ENCODE measurements at regions not wholly inside any gene's neighbourhood (a gene's known extent, or its start where the extent isn't known, plus 50 kb on each side); places are given as distances from the start of the nearest gene placed in this dataset.

DNA sequence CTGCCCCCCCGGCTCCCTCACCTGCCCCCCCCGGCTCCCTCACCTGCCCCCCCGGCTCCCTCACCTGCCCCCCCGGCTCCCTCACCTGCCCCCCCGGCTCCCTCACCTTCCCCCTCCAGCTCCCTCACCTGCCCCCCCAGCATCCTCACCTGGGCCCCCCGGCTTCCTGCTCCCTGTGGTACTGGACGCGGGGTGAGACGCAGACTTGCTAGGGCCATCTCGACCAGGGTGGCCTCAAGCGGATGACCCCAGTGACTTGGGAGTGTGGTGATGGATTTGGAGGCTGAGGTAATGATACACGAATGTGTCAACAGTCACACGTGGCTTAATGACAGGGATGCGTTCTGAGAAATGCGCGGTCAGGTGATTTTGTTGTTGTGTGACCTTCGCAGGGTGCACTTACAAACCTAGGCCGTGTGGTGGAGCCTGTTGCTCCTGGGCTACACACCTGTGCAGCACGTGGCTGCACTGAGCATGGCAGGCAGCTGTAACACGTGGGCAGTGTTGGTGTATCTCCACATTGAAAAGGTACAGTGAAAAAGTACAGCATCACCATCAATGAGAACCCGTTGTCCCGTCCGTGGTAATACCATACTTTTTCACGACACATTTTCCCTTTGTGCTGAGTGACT lies 197.8 kb downstream of the TEX29 start:
- Histone ChIP-seq H3K4me1 (ENCODE audit: control insufficient read depth in 5 of 5, insufficient read depth in 5 of 5, low read length in 5 of 5) (no peaks in the 10 kb centered on the region), H3K27me3 (ENCODE audit: control insufficient read depth in 3 of 3, insufficient read depth in 3 of 3, low read length in 2 of 3) (peaks cover 0 to 11% (median 0%) of the 10 kb centered on the region in 3 donors), H3K9ac (ENCODE audit: insufficient read depth in 1 of 2, low read length in 2 of 2) (no peak overlapping the region), H3K4me3 (no peak overlapping the region), H3K9me3 (ENCODE audit: control insufficient read depth in 4 of 4, insufficient read depth in 3 of 4, low read length in 3 of 4) (no peaks in the 10 kb centered on the region), H3K27ac (ENCODE audit: low read depth in 1 of 2, low read length in 1 of 2) (no peak overlapping the region), H3K36me3 (ENCODE audit: control insufficient read depth in 4 of 4, insufficient read depth in 4 of 4, low read length in 4 of 4) (no peaks in the 10 kb centered on the region)
- ATAC-seq (ENCODE audit: insufficient read depth, low FRiP score) (no peak), DNase-seq (no peak)
- TF ChIP-seq, protein P1, sequence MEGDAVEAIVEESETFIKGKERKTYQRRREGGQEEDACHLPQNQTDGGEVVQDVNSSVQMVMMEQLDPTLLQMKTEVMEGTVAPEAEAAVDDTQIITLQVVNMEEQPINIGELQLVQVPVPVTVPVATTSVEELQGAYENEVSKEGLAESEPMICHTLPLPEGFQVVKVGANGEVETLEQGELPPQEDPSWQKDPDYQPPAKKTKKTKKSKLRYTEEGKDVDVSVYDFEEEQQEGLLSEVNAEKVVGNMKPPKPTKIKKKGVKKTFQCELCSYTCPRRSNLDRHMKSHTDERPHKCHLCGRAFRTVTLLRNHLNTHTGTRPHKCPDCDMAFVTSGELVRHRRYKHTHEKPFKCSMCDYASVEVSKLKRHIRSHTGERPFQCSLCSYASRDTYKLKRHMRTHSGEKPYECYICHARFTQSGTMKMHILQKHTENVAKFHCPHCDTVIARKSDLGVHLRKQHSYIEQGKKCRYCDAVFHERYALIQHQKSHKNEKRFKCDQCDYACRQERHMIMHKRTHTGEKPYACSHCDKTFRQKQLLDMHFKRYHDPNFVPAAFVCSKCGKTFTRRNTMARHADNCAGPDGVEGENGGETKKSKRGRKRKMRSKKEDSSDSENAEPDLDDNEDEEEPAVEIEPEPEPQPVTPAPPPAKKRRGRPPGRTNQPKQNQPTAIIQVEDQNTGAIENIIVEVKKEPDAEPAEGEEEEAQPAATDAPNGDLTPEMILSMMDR (IDR thresholded peaks at IDR 0.05; ENCODE audit: control extremely low read depth, extremely low read depth) = no peak
- WGBS, 2 donors = 75 to 82% methylated on average over 19 to 24 of the region's 24 CpGs

DNA sequence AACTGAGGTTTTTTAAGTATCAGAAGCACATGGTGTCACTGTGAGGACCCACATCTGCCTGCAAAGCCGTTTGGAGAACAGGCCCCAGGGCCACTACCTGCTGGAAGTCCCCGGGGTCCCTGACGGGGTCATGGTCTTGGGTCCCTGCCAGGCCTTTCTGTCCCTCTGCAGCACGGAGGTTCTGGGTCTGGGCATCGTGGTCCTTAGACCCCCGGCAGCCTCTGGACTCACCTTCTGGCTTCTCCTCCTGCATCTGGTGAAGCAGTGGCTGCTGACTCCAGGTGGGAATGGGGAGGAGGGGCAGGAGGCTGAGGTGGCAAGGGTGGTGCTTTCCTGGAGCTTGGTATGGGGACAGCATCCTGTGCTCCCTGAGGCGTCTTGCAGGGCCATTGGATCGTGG lies 198.6 kb downstream of the TEX29 start:
- H3K4me3 ChIP-seq = no peak overlapping the region
- DNase-seq (no peak), ATAC-seq (ENCODE audit: insufficient read depth, low FRiP score) (no peak)
- H3K27ac ChIP-seq (ENCODE audit: low read depth in 1 of 2, low read length in 1 of 2) = no peak overlapping the region
- H3K9me3 ChIP-seq (ENCODE audit: control insufficient read depth in 4 of 4, insufficient read depth in 3 of 4, low read length in 3 of 4) = no peaks in the 10 kb centered on the region
- H3K9ac ChIP-seq (ENCODE audit: insufficient read depth in 1 of 2, low read length in 2 of 2) = no peak overlapping the region
- no peaks in the 10 kb centered on the region for H3K4me1 ChIP-seq (ENCODE audit: control insufficient read depth in 5 of 5, insufficient read depth in 5 of 5, low read length in 5 of 5)
- WGBS, 2 donors = 69 to 86% methylated on average over 8 of the region's 8 CpGs
- TF ChIP-seq, protein P1 (IDR thresholded peaks at IDR 0.05; ENCODE audit: control extremely low read depth, extremely low read depth) = no peak
- no peaks in the 10 kb centered on the region for H3K36me3 ChIP-seq (ENCODE audit: control insufficient read depth in 4 of 4, insufficient read depth in 4 of 4, low read length in 4 of 4)
- peaks cover 0 to 11% (median 0%) of the 10 kb centered on the region in 3 donors for H3K27me3 ChIP-seq (ENCODE audit: control insufficient read depth in 3 of 3, insufficient read depth in 3 of 3, low read length in 2 of 3)

DNA sequence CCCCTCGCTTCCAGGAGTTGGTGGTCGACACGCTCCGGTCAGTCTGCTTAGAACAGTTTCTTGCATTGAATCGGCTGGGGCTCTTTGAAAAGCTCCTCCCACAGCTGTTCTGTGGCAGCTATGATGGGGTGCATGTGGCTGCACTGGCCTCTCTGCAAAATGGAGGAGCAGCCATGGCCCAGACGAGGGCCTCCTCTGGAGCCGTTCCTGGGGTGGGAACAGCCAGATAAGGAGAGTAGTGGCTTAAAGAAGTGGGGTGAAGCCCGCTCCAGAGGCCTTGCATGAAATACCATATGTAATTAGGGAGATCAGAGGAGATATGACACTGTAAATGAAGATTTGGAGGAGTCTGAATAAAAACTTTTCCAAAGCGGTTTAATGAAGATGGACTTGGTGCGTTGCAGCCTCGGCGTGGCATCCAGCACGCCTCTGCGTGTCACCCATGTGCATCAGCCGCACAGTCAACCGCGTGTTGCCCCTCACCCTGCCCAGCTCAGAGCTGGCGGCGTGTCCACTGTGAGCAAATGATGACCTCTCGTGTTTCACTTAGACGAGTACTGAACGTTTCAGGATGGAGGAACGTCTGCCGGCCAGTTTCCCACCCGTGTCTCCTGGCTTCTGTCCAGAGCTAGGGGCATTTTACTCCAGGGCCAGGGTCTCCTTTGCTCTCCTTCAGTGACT lies 199.2 kb downstream of the TEX29 start:
- Histone ChIP-seq H3K9ac (ENCODE audit: insufficient read depth in 1 of 2, low read length in 2 of 2) (no peak overlapping the region), H3K4me1 (ENCODE audit: control insufficient read depth in 5 of 5, insufficient read depth in 5 of 5, low read length in 5 of 5) (no peaks in the 10 kb centered on the region), H3K4me3 (no peak overlapping the region), H3K27me3 (ENCODE audit: control insufficient read depth in 3 of 3, insufficient read depth in 3 of 3, low read length in 2 of 3) (peaks cover 0 to 11% (median 0%) of the 10 kb centered on the region in 3 donors), H3K27ac (ENCODE audit: low read depth in 1 of 2, low read length in 1 of 2) (no peak overlapping the region), H3K36me3 (ENCODE audit: control insufficient read depth in 4 of 4, insufficient read depth in 4 of 4, low read length in 4 of 4) (no peaks in the 10 kb centered on the region), H3K9me3 (ENCODE audit: control insufficient read depth in 4 of 4, insufficient read depth in 3 of 4, low read length in 3 of 4) (no peaks in the 10 kb centered on the region)
- ATAC-seq (ENCODE audit: insufficient read depth, low FRiP score) (no peak), DNase-seq (no peak)
- TF ChIP-seq, protein P1 (IDR thresholded peaks at IDR 0.05; ENCODE audit: control extremely low read depth, extremely low read depth) = no peak
- WGBS, 2 donors = 77 to 82% methylated on average over 25 of the region's 25 CpGs
